ENCODE measurements at regions not wholly inside any gene's neighbourhood (a gene's known extent, or its start where the extent isn't known, plus 50 kb on each side); places are given as distances from the start of the nearest gene placed in this dataset.

DNA sequence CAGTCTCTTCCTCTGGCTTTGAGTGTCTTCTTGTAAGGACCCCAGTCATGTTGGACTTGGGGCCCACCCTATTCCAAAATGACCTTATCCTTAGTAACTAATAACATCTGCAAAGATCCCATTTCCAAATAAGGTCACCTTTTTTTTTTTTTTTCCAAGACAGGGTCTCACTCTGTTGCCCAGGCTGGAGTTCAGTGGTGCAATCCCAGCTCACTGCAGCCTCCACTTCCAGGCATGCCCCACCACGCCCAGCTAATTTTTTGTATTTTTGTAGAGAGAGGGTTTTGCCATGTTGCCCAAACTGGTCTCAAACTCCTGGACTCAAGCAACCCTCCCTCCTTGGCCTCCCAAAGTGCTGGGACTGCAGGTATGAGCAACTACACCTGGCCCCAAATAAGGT lies 118.8 kb upstream of the GSE1 start:
- TF ChIP-seq CTCF (IDR thresholded peaks at IDR 0.05): no peak
- TF ChIP-seq POLR2A (IDR thresholded peaks at IDR 0.05): no peak

Measured in lower leg skin (tissue), 3 donors.